Pancreas (tissue), 10 donors: ENCODE measurements at regions not wholly inside any gene's neighbourhood (a gene's known extent, or its start where the extent isn't known, plus 50 kb on each side); places are given as distances from the start of the nearest gene placed in this dataset.

Source experiments
- ATAC-seq, 4 donors: fragments of 200-7000 bp; cut with Tn5 transposase; one replicate each; pipeline versions ENCODE4 v1.8.0 to v1.9.1; 2020; ENCODE audit warnings: mild to moderate bottlenecking in 4 of 4, moderate library complexity in 4 of 4
- DNase-seq, 6 donors: peaks; one replicate each; pipeline ENCODE4 v3.0.0-alpha.2; 2020
- FAIRE-seq: peaks from 2 replicates; lab custom pipeline; 2012; peaks lifted over from hg19 to GRCh38; lab: Jason Lieb, UNC
- H3K27ac ChIP-seq, 4 donors: fragments of 200-600 bp; sonication (generic); 1 replicate in 3 of 4; 2 replicates in 1 of 4; pipeline versions ENCODE4 v1.5.0 to v1.8.0; 2020
- H3K27me3 ChIP-seq, 4 donors: fragments of 200-600 bp; one replicate each; pipeline ENCODE4 v1.8.0; 2021
- H3K36me3 ChIP-seq, 3 donors: fragments of 200-600 bp; sonication (generic) in 1 of 3; one replicate each; pipeline versions ENCODE4 v1.5.0 to v1.8.0; 2020 to 2021
- H3K4me1 ChIP-seq, 3 donors: fragments of 200-600 bp; one replicate each; pipeline ENCODE4 v1.8.0; 2021
- H3K4me3 ChIP-seq, 4 donors: fragments of 200-600 bp; sonication (generic) in 2 of 4; one replicate each; pipeline versions ENCODE4 v1.5.0 to v1.8.0; 2020 to 2021
- H3K9me3 ChIP-seq, 4 donors: fragments of 200-600 bp; one replicate each; pipeline ENCODE4 v1.8.0; 2021
- WGBS, 2 donors: extraction: QIAGEN DNeasy Blood & Tissue Kit; methylation state at CpG; one replicate each; pipeline ENCODE4 v1.1.7; 2013; 5-methylcytosine and 5-hydroxymethylcytosine counted together
- intact Hi-C, 3 donors: fragments of 100-400 bp; cut with DNase I; formaldehyde crosslinking; loops; one replicate each; pipeline versions ENCODE4 v1.11.1 to v1.14.2; 2022
- TF ChIP-seq, protein P1 (sequence below), 4 donors: fragments of 200-600 bp; sonication (generic) in 3 of 4; IDR thresholded peaks; one replicate each; pipeline versions ENCODE4 v1.5.0 to v1.8.0; 2021; ENCODE audit warnings: antibody characterized with exemption in 4 of 4
- donor health status: healthy with polysubstance abuse.
- donor health status: DM: no; HTN: no; CAD: no; lungs with moderate emphysema.
- donor health status: DM: no; HTN: no; CAD: no.
- donor health status: control.
- donor health status: control.
- donor health status: Bipolar disorder and iron deficiency.
- donor health status: DM: yes; HTN: yes; CAD: no.
- donor health status: DM: no; HTN: no; CAD: no.
- donor health status: DM: no; HTN: no; CAD: no.
- donor health status: DM: yes; HTN: yes; CAD: no.

DNA sequence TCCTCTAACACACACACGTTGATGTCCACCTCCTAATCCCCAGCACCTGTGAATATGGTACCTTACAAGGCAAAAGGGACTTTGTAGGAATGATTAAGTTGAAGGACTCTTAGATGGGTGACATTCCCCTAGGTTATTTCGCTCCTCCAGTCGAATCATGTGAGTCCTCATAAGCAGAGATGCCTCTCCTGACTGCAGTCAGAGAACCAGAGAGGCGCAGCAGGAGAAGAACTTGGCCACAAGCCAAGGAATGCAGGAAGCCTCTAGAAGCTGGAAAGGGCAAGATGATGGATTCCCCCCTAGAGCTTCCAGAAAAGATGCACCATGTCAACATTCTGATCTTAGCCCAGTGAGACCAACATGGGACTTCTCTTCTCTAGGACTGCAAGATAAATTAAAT lies 133.1 kb upstream of the PTPRT start:
- H3K27me3 ChIP-seq, result no peaks in the 10 kb centered on the region
- FAIRE-seq (no peak), DNase-seq (no peak), ATAC-seq (no peak)
- TF ChIP-seq, protein P1, sequence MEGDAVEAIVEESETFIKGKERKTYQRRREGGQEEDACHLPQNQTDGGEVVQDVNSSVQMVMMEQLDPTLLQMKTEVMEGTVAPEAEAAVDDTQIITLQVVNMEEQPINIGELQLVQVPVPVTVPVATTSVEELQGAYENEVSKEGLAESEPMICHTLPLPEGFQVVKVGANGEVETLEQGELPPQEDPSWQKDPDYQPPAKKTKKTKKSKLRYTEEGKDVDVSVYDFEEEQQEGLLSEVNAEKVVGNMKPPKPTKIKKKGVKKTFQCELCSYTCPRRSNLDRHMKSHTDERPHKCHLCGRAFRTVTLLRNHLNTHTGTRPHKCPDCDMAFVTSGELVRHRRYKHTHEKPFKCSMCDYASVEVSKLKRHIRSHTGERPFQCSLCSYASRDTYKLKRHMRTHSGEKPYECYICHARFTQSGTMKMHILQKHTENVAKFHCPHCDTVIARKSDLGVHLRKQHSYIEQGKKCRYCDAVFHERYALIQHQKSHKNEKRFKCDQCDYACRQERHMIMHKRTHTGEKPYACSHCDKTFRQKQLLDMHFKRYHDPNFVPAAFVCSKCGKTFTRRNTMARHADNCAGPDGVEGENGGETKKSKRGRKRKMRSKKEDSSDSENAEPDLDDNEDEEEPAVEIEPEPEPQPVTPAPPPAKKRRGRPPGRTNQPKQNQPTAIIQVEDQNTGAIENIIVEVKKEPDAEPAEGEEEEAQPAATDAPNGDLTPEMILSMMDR (IDR thresholded peaks at IDR 0.05), result no peak
- intact Hi-C loops, result no loop called here
- H3K27ac ChIP-seq, result no peak overlapping the region
- 43 to 49% methylated on average over 4 of the region's 4 CpGs for WGBS, 2 donors
- no peak overlapping the region for H3K4me3 ChIP-seq
- H3K9me3 ChIP-seq, result no peaks in the 10 kb centered on the region
- no peaks in the 10 kb centered on the region for H3K4me1 ChIP-seq
- no peaks in the 10 kb centered on the region for H3K36me3 ChIP-seq

DNA sequence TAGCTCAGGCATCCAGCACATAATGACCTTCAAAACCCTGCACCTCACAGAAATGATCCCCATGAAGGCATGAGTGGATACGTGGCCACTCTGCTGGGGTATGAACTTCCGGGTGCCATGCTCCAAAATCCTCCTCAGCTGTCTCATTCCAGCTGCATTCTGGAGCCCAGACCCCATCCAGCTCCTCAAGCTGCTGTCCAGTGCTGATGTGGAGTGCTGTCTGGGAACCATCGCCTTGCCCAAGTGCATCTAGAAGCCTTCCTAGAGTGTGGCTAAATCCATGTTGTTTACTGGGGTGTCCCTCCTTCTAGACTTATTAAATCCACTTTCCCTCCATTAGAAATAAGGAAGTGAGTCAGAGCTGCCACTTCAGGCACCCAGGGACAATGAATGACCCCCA lies 130.8 kb upstream of the PTPRT start:
- 53 to 55% methylated on average over 3 of the region's 3 CpGs for WGBS, 2 donors
- Histone ChIP-seq H3K4me3 (no peak overlapping the region), H3K27ac (no peak overlapping the region), H3K27me3 (no peaks in the 10 kb centered on the region), H3K36me3 (no peaks in the 10 kb centered on the region), H3K4me1 (no peaks in the 10 kb centered on the region), H3K9me3 (no peaks in the 10 kb centered on the region)
- no peak for DNase-seq
- intact Hi-C loops, result no loop called here
- peak in 1 of 4 donors; percentile 14 for ATAC-seq
- TF ChIP-seq, protein P1 (IDR thresholded peaks at IDR 0.05), result no peak
- FAIRE-seq, result no peak

DNA sequence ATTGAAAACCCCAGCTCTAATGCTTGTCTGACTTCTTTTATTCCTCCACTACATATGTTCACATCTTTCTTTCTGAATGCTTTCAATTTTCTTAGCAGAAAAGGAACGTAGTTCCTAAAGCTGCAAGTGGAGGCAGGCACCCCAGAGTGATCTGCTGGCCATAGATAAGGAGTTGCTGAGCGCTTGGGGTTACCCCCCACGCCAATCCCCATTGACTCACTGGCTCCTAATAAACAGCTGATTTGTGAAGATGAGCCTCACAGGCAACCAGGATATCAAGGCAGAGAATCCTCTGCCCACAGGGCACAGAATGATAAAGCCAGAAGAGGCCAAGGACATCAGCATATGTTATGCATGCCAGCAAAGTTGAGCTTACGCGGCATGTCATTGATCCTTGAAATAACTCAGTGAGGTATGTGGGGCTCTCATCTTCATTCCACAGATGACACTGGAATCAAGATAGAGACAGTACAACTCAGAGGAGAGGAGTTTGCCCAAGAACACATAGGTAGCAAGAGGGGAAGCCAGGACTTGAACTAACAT lies 129.1 kb upstream of the PTPRT start:
- Histone ChIP-seq H3K27me3 (no peaks in the 10 kb centered on the region), H3K4me1 (no peaks in the 10 kb centered on the region), H3K4me3 (no peak overlapping the region), H3K9me3 (no peaks in the 10 kb centered on the region), H3K36me3 (no peaks in the 10 kb centered on the region), H3K27ac (no peak overlapping the region)
- intact Hi-C loops, result no loop called here
- ATAC-seq (no peak), DNase-seq (no peak), FAIRE-seq (no peak)
- TF ChIP-seq, protein P1 (IDR thresholded peaks at IDR 0.05), result no peak
- 56 to 63% methylated on average over 5 of the region's 5 CpGs for WGBS, 2 donors

DNA sequence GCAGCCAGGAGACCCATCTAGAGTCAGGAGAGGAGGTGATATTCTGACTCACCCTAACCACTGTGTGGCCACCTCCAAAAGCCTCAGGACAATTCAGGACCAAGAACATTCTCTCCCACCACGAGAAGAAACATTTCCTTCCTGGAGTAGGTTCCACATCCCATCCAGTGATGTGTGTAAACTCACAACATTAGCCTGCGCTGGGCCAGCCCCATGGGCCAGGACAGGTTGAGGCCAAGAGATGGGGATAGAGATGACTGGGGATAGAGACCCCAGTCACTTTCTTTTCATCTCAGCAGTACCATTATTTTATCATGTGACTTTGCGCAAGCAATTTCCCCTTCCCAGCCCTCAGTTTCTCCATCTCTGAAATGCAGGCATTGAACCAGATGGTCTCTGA lies 126.6 kb upstream of the PTPRT start:
- Histone ChIP-seq H3K9me3 (no peaks in the 10 kb centered on the region), H3K27ac (no peak overlapping the region), H3K36me3 (no peaks in the 10 kb centered on the region), H3K27me3 (no peaks in the 10 kb centered on the region), H3K4me3 (no peak overlapping the region), H3K4me1 (no peaks in the 10 kb centered on the region)
- intact Hi-C loops, result no loop called here
- TF ChIP-seq, protein P1 (IDR thresholded peaks at IDR 0.05), result no peak
- FAIRE-seq (no peak), ATAC-seq (no peak), DNase-seq (no peak)
- 62 to 72% methylated on average over 3 of the region's 3 CpGs for WGBS, 2 donors

DNA sequence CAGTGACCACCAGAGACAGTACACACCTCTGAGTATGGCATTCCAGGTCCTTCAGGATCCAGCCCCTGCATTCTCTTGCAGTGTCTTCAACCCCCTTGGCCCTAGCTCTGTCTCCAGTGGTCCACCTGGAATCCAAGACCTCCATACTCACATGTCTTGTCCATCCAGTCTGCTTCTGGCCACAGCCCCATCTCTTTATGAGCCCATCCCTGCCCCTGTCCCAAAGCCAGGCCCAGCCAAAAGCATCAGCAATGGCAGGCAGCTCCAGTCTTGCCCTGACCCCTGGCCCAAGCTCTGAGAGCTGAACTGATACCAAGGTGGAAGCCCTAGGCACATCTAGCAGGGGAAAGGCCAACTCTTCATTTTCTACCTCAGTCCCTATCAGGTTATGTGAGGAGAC lies 119.6 kb upstream of the PTPRT start:
- H3K9me3 ChIP-seq, result no peaks in the 10 kb centered on the region
- DNase-seq (no peak), ATAC-seq (no peak), FAIRE-seq (no peak)
- no peaks in the 10 kb centered on the region for H3K36me3 ChIP-seq
- H3K27me3 ChIP-seq, result no peaks in the 10 kb centered on the region
- H3K4me1 ChIP-seq, result no peaks in the 10 kb centered on the region
- intact Hi-C loops, result no loop called here
- no peak overlapping the region for H3K4me3 ChIP-seq
- TF ChIP-seq, protein P1 (IDR thresholded peaks at IDR 0.05), result no peak
- H3K27ac ChIP-seq, result no peak overlapping the region
